ENCODE measurements at regions not wholly inside any gene's neighbourhood (a gene's known extent, or its start where the extent isn't known, plus 50 kb on each side); places are given as distances from the start of the nearest gene placed in this dataset.

DNA sequence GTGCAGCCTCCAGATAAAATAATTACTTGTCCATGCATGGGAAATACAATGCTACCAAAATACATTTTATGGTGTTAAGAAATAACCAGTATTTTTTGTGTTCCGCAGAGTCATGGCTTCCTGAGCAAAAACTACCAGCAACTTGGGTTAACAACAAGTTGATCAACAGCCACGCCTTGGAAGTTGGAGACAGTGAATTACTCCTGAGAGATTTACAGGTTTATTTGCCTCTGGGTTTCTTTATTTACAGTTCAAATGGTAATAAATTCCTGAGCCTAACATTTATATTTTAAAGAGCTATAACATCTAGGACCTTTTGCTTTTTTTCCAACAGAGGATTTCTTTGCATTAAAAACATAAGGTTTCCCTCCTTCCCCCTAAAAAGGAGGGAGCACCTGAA lies 194.0 kb downstream of the IPO8 start:
- Histone ChIP-seq H3K4me3 (ENCODE audit: low read depth, low read length) (no peak overlapping the region), H3K27ac (ENCODE audit: extremely low read depth, low read depth, low read length) (no peak overlapping the region), H3K36me3 (ENCODE audit: control insufficient read depth in 2 of 2, insufficient read depth in 1 of 2, low read length in 2 of 2) (no peaks in the 10 kb centered on the region), H3K4me1 (ENCODE audit: control insufficient read depth, insufficient read depth, low read length) (no peaks in the 10 kb centered on the region), H3K9me3 (ENCODE audit: control insufficient read depth, insufficient read depth, low read depth, low read length) (no peaks in the 10 kb centered on the region)
- ChIA-PET CTCF (no interaction called here), POLR2A (no interaction called here)
- no peak for TF ChIP-seq ZNF335 (tag by site-specific recombination; conservative IDR thresholded peaks at IDR 0.05)
- TF ChIP-seq ZNF514 (tag by site-specific recombination; IDR thresholded peaks at IDR 0.05), result no peak
- TF ChIP-seq ZNF133 (tag by site-specific recombination; IDR thresholded peaks at IDR 0.05), result no peak
- no peak for TF ChIP-seq ZNF155 (tag by site-specific recombination; IDR thresholded peaks at IDR 0.05)
- TF ChIP-seq, protein P1, sequence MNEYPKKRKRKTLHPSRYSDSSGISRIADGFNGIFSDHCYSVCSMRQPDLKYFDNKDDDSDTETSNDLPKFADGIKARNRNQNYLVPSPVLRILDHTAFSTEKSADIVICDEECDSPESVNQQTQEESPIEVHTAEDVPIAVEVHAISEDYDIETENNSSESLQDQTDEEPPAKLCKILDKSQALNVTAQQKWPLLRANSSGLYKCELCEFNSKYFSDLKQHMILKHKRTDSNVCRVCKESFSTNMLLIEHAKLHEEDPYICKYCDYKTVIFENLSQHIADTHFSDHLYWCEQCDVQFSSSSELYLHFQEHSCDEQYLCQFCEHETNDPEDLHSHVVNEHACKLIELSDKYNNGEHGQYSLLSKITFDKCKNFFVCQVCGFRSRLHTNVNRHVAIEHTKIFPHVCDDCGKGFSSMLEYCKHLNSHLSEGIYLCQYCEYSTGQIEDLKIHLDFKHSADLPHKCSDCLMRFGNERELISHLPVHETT (tag by site-specific recombination; IDR thresholded peaks at IDR 0.05), result no peak
- TF ChIP-seq, protein P2, sequence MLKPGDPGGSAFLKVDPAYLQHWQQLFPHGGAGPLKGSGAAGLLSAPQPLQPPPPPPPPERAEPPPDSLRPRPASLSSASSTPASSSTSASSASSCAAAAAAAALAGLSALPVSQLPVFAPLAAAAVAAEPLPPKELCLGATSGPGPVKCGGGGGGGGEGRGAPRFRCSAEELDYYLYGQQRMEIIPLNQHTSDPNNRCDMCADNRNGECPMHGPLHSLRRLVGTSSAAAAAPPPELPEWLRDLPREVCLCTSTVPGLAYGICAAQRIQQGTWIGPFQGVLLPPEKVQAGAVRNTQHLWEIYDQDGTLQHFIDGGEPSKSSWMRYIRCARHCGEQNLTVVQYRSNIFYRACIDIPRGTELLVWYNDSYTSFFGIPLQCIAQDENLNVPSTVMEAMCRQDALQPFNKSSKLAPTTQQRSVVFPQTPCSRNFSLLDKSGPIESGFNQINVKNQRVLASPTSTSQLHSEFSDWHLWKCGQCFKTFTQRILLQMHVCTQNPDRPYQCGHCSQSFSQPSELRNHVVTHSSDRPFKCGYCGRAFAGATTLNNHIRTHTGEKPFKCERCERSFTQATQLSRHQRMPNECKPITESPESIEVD (tag by site-specific recombination; IDR thresholded peaks at IDR 0.05), result no peak
- TF ChIP-seq ZFHX2 (tag by site-specific recombination; conservative IDR thresholded peaks at IDR 0.05), result no peak
- no peak for TF ChIP-seq BCL11A (tag by site-specific recombination; IDR thresholded peaks at IDR 0.05; ENCODE audit: low read depth)
- TF ChIP-seq, protein P3, sequence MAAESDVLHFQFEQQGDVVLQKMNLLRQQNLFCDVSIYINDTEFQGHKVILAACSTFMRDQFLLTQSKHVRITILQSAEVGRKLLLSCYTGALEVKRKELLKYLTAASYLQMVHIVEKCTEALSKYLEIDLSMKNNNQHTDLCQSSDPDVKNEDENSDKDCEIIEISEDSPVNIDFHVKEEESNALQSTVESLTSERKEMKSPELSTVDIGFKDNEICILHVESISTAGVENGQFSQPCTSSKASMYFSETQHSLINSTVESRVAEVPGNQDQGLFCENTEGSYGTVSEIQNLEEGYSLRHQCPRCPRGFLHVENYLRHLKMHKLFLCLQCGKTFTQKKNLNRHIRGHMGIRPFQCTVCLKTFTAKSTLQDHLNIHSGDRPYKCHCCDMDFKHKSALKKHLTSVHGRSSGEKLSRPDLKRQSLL (tag by site-specific recombination; IDR thresholded peaks at IDR 0.05), result no peak
- TF ChIP-seq SP2 (tag by site-specific recombination; IDR thresholded peaks at IDR 0.05), result no peak
- TF ChIP-seq SETDB1 (IDR thresholded peaks at IDR 0.05; ENCODE audit: insufficient read length, low read length), result no peak
- TF ChIP-seq, protein P4, sequence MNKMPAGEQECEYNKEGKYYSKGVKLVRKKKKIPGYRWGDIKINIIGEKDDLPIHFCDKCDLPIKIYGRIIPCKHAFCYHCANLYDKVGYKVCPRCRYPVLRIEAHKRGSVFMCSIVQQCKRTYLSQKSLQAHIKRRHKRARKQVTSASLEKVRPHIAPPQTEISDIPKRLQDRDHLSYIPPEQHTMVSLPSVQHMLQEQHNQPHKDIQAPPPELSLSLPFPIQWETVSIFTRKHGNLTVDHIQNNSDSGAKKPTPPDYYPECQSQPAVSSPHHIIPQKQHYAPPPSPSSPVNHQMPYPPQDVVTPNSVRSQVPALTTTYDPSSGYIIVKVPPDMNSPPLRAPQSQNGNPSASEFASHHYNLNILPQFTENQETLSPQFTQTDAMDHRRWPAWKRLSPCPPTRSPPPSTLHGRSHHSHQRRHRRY (tag by site-specific recombination; IDR thresholded peaks at IDR 0.05), result no peak
- no peak for TF ChIP-seq ZNF211 (tag by site-specific recombination; IDR thresholded peaks at IDR 0.05; ENCODE audit: low read depth)

DNA sequence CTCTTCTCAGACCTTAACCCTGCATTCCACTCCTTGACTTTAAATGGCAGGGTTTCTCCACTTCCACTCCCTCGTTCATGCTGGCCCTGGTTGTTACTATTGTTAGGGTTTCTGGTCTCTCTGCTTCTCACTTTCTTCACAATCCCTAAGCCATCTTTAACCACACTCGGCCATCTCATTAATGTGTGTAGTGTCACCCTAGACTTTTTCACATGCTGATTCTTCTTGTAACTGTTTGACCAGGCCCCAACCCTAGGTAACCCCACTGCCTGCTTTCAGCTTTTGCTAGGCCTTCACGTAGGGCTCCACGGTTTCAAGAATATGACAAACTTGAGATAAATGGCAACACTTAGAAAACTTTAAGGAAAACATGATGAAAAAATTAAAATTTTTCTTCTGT lies 195.1 kb downstream of the IPO8 start:
- POLR2A ChIA-PET, result no interaction called here
- no peak overlapping the region for H3K4me3 ChIP-seq (ENCODE audit: low read depth, low read length)
- no peak overlapping the region for H3K27ac ChIP-seq (ENCODE audit: extremely low read depth, low read depth, low read length)
- no peaks in the 10 kb centered on the region for H3K4me1 ChIP-seq (ENCODE audit: control insufficient read depth, insufficient read depth, low read length)
- H3K36me3 ChIP-seq (ENCODE audit: control insufficient read depth in 2 of 2, insufficient read depth in 1 of 2, low read length in 2 of 2), result no peaks in the 10 kb centered on the region
- H3K9me3 ChIP-seq (ENCODE audit: control insufficient read depth, insufficient read depth, low read depth, low read length), result no peaks in the 10 kb centered on the region
- CTCF ChIA-PET, result no interaction called here
- TF ChIP-seq ZNF792 (tag by site-specific recombination; IDR thresholded peaks at IDR 0.05) (no peak), ZNF707 (tag by site-specific recombination; IDR thresholded peaks at IDR 0.05) (no peak), ZNF501 (tag by site-specific recombination; IDR thresholded peaks at IDR 0.05) (no peak), ZNF184 (tag by site-specific recombination; IDR thresholded peaks at IDR 0.05) (no peak), ZNF596 (tag by site-specific recombination; IDR thresholded peaks at IDR 0.05) (no peak), MEIS1 (CRISPR knock-in tag; IDR thresholded peaks at IDR 0.05; ENCODE audit: borderline replicate concordance) (no peak), ZNF169 (tag by site-specific recombination; IDR thresholded peaks at IDR 0.05) (no peak), ZNF175 (tag by site-specific recombination; IDR thresholded peaks at IDR 0.05) (no peak), ZNF624 (tag by site-specific recombination; IDR thresholded peaks at IDR 0.05) (no peak), ZSCAN23 (tag by site-specific recombination; IDR thresholded peaks at IDR 0.05) (no peak), ZBTB7A (tag by site-specific recombination; IDR thresholded peaks at IDR 0.05; ENCODE audit: low read depth) (no peak), BCL11B (tag by site-specific recombination; IDR thresholded peaks at IDR 0.05; ENCODE audit: low read depth) (no peak), ZNF76 (tag by site-specific recombination; IDR thresholded peaks at IDR 0.05; ENCODE audit: borderline replicate concordance, low read depth) (no peak), ZNF660 (tag by site-specific recombination; IDR thresholded peaks at IDR 0.05) (no peak), ZBTB1 (tag by site-specific recombination; IDR thresholded peaks at IDR 0.05) (no peak)
- TF ChIP-seq, protein P5, sequence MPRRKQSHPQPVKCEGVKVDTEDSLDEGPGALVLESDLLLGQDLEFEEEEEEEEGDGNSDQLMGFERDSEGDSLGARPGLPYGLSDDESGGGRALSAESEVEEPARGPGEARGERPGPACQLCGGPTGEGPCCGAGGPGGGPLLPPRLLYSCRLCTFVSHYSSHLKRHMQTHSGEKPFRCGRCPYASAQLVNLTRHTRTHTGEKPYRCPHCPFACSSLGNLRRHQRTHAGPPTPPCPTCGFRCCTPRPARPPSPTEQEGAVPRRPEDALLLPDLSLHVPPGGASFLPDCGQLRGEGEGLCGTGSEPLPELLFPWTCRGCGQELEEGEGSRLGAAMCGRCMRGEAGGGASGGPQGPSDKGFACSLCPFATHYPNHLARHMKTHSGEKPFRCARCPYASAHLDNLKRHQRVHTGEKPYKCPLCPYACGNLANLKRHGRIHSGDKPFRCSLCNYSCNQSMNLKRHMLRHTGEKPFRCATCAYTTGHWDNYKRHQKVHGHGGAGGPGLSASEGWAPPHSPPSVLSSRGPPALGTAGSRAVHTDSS (tag by site-specific recombination; IDR thresholded peaks at IDR 0.05), result no peak

Data from HEK293 (cell line).